Hepatocyte (in vitro differentiated cells): ENCODE measurements at regions not wholly inside any gene's neighbourhood (a gene's known extent, or its start where the extent isn't known, plus 50 kb on each side); places are given as distances from the start of the nearest gene placed in this dataset.
"Not testable (repeated sequence)": the region's sequence is repeated elsewhere in the genome, so short reads cannot be mapped to it uniquely, and the experiment has no call there.

Experiments
- DNase-seq: peaks from one replicate; pipeline ENCODE4 v3.0.0-alpha.2; 2016; ENCODE audit warnings: low spot score
- H2AFZ ChIP-seq: fragments of 200-600 bp; sonication (generic); 2 replicates; pipeline ENCODE4 v1.6.0; 2016; ENCODE audit warnings: antibody characterized with exemption, mild to moderate bottlenecking
- H3K27ac ChIP-seq: fragments of 200-600 bp; sonication (generic); 2 replicates; pipeline ENCODE4 v1.5.1; 2016; ENCODE audit warnings: mild to moderate bottlenecking
- H3K27me3 ChIP-seq: fragments of 200-600 bp; sonication (generic); 2 replicates; pipeline ENCODE4 v1.6.1; 2016
- H3K36me3 ChIP-seq: fragments of 200-600 bp; sonication (generic); replicated peaks from 2 replicates; pipeline ENCODE4 v1.5.1; 2016; ENCODE audit warnings: low read depth; ENCODE audit not compliant: insufficient read depth
- H3K4me1 ChIP-seq: fragments of 200-600 bp; sonication (generic); 2 replicates; pipeline ENCODE4 v1.5.1; 2016; ENCODE audit warnings: mild to moderate bottlenecking, moderate library complexity; ENCODE audit not compliant: insufficient read depth
- H3K4me2 ChIP-seq: fragments of 200-600 bp; sonication (generic); 2 replicates; pipeline ENCODE4 v1.6.0; 2016
- H3K4me3 ChIP-seq: fragments of 200-600 bp; sonication (generic); 2 replicates; pipeline ENCODE4 v1.5.1; 2016; ENCODE audit warnings: mild to moderate bottlenecking
- H3K79me2 ChIP-seq: fragments of 200-600 bp; sonication (generic); 2 replicates; pipeline ENCODE4 v1.6.0; 2017; ENCODE audit warnings: mild to moderate bottlenecking
- H3K9me2 ChIP-seq: fragments of 200-600 bp; sonication (generic); replicated peaks from 2 replicates; pipeline ENCODE4 v1.6.0; 2017; ENCODE audit warnings: mild to moderate bottlenecking; ENCODE audit not compliant: insufficient read depth
- H3K9me3 ChIP-seq: fragments of 200-600 bp; sonication (generic); 2 replicates; pipeline ENCODE4 v1.5.1; 2016; ENCODE audit warnings: low read depth, mild to moderate bottlenecking
- H4K20me1 ChIP-seq: fragments of 200-600 bp; sonication (generic); 2 replicates; pipeline ENCODE4 v1.6.0; 2016; ENCODE audit warnings: mild to moderate bottlenecking; ENCODE audit not compliant: insufficient read depth, poor library complexity, severe bottlenecking
- EZH2 ChIP-seq: fragments of 200-600 bp; sonication (generic); IDR thresholded peaks from 2 replicates; pipeline ENCODE4 v1.6.1; 2016; ENCODE audit warnings: antibody characterized with exemption, mild to moderate bottlenecking, borderline replicate concordance
- EZH2phosphoT487 ChIP-seq: fragments of 200-600 bp; sonication (generic); IDR thresholded peaks from one replicate; pipeline ENCODE4 v1.6.1; 2018; ENCODE audit warnings: antibody characterized with exemption, mild to moderate bottlenecking, low read depth, moderate library complexity; ENCODE audit not compliant: unreplicated experiment, severe bottlenecking
- WGBS: methylation state at CpG from one replicate; pipeline ENCODE4 v1.1.6; 2016; ENCODE audit warnings: low lambda C conversion rate; ENCODE audit errors: missing lambda C conversion rate; 5-methylcytosine and 5-hydroxymethylcytosine counted together
- TF ChIP-seq, protein P1 (sequence below): fragments of 200-600 bp; sonication (generic); IDR thresholded peaks from 2 replicates; pipeline ENCODE4 v1.5.1; 2016; ENCODE audit warnings: antibody characterized with exemption, mild to moderate bottlenecking; ENCODE audit not compliant: poor library complexity

DNA sequence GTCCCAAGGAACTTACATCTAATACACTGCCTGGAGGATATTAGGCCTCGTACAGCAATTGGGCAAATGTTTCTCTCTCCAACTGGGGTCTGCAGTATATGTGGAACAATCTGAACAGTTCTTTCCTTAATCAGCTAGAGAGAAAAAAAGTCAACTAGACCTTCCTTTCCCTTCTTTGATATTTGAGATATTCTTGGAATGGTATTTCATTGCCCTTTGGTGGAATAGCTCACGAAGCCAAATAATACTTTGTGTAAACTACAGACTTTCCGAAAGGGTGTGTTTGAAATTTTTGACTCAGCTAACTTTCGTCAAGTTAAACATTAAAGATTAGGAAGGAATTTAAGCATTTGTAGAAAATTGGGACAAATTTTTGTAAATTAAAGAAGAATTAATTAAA is 425.6 kb downstream of the RWDD3 start:
- TF ChIP-seq EZH2phosphoT487: no peak
- TF ChIP-seq, protein P1, sequence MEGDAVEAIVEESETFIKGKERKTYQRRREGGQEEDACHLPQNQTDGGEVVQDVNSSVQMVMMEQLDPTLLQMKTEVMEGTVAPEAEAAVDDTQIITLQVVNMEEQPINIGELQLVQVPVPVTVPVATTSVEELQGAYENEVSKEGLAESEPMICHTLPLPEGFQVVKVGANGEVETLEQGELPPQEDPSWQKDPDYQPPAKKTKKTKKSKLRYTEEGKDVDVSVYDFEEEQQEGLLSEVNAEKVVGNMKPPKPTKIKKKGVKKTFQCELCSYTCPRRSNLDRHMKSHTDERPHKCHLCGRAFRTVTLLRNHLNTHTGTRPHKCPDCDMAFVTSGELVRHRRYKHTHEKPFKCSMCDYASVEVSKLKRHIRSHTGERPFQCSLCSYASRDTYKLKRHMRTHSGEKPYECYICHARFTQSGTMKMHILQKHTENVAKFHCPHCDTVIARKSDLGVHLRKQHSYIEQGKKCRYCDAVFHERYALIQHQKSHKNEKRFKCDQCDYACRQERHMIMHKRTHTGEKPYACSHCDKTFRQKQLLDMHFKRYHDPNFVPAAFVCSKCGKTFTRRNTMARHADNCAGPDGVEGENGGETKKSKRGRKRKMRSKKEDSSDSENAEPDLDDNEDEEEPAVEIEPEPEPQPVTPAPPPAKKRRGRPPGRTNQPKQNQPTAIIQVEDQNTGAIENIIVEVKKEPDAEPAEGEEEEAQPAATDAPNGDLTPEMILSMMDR: no peak
- TF ChIP-seq EZH2: no peak
- WGBS: 35% methylated on average over 4 of the region's 4 CpGs
- H3K27ac ChIP-seq: no peak overlapping the region

DNA sequence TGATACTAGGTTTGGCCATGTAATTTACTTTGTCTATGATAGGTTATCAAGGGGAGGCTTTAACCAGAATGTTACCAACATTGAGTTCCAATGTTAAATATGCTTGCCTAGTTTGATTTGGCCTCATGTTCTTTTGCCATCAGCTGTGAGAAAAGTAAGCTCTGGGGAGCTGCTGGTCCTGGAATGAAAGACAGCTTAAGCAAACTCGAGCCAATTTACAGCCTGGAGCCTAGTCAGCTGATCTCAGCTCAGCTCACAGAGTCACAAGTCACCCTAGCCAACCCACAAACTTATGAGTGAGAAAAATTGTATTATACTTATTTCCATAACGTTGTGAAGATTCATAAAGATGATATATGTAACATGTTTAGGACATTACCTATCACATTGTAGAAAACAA is 426.7 kb downstream of the RWDD3 start:
- Histone ChIP-seq H4K20me1 (no peaks in the 10 kb centered on the region), H2AFZ (no peak overlapping the region), H3K4me1 (peaks cover 8% of the 10 kb centered on the region), H3K27ac (peak overlapping the region; percentile 3), H3K9me3 (no peaks in the 10 kb centered on the region), H3K79me2 (no peaks in the 10 kb centered on the region), H3K27me3 (no peaks in the 10 kb centered on the region), H3K9me2 (no peaks in the 10 kb centered on the region), H3K4me2 (no peak overlapping the region), H3K36me3 (no peaks in the 10 kb centered on the region), H3K4me3 (no peak overlapping the region)
- peak; percentile 8 for DNase-seq
- WGBS: 52% methylated on average over 2 of the region's 2 CpGs
- TF ChIP-seq EZH2phosphoT487 (no peak), EZH2 (no peak)
- TF ChIP-seq, protein P1: no peak

More for the DNA sequence above, 425.6 kb downstream of the RWDD3 start:
- no peaks in the 10 kb centered on the region for H3K79me2 ChIP-seq
- no peaks in the 10 kb centered on the region for H4K20me1 ChIP-seq
- H3K27me3 ChIP-seq: no peaks in the 10 kb centered on the region
- no peaks in the 10 kb centered on the region for H3K9me2 ChIP-seq
- H3K4me3 ChIP-seq: no peak overlapping the region
- peak overlapping the region; percentile 10 for H3K4me2 ChIP-seq
- no peaks in the 10 kb centered on the region for H3K36me3 ChIP-seq
- peaks cover 8% of the 10 kb centered on the region for H3K4me1 ChIP-seq
- no peaks in the 10 kb centered on the region for H3K9me3 ChIP-seq
- no peak overlapping the region for H2AFZ ChIP-seq
- DNase-seq: no peak

DNA sequence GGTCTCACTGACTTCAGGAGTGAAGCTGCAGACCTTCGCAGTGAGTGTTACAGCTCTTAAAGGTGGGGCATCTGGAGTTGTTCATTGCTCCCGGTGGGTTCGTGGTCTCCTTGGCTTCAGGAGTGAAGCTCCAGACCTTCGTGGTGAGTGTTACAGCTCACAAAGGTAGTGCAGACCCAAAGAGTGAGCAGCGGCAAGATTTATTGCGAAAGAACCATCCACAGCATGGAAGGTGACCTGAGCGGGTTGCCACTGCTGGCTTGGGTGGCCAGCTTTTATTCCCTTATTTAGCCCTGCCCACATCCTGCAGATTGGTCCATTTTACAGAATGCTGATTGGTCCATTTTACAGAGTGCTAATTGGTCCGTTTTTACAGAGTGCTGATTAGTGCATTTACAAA is 429.5 kb downstream of the RWDD3 start:
- not testable (repeated sequence) for H3K9me2 ChIP-seq, DNase-seq, H3K9me3 ChIP-seq, H4K20me1 ChIP-seq, H3K27me3 ChIP-seq, H2AFZ ChIP-seq, H3K79me2 ChIP-seq, H3K27ac ChIP-seq, H3K4me3 ChIP-seq, H3K4me2 ChIP-seq, H3K36me3 ChIP-seq, H3K4me1 ChIP-seq
- WGBS: 94% methylated on average over 8 of the region's 8 CpGs

DNA sequence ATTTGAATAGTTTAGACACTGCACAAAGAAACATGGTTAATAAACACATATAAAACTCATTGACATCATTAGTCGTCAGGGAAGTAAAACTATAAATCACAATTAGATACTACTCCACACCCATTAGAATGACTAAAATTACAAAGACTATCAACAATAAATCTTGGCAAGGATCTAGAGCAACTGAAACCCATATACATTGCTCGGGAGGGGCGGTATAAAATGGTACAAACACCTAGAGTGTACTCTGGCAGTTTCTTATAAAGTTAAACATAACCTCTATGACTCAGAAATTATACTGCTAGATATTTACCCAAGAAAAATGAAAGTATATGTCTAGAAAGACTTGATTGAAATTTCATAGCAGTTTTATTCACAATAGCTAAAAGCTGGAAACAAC is 434.2 kb downstream of the RWDD3 start:
- TF ChIP-seq EZH2: no peak
- no peak for TF ChIP-seq EZH2phosphoT487
- TF ChIP-seq, protein P1: no peak
- Histone ChIP-seq H3K36me3 (no peaks in the 10 kb centered on the region), H3K4me2 (no peak overlapping the region), H3K79me2 (no peaks in the 10 kb centered on the region), H2AFZ (no peak overlapping the region), H3K4me3 (no peak overlapping the region), H3K4me1 (no peaks in the 10 kb centered on the region), H3K27ac (no peak overlapping the region), H3K9me2 (no peaks in the 10 kb centered on the region), H3K9me3 (no peaks in the 10 kb centered on the region), H4K20me1 (no peaks in the 10 kb centered on the region), H3K27me3 (no peaks in the 10 kb centered on the region)
- no peak for DNase-seq
- WGBS: 89% methylated on average over 3 of the region's 3 CpGs

DNA sequence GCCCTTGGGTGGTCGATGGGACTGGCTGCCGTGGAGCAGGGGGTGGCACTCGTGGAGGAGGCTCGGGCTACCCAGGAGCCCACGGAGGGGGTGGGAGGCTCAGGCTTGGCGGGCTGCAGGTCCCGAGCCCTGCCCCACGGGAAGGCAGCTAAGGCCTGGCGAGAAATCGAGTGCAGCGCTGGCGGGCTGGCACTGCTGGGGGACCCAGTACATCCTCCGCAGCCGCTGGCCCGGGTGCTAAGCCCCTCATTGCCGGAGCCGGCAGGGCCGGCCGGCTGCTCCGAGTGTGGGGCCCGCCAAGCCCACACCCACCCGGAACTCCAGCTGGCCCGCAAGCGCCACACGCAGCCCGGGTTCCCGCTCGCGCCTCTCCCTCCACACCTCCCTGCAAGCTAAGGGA is 435.6 kb downstream of the RWDD3 start:
- not testable (repeated sequence) for H4K20me1 ChIP-seq, H3K36me3 ChIP-seq, H3K9me2 ChIP-seq, H3K4me3 ChIP-seq, H3K27ac ChIP-seq, H3K4me2 ChIP-seq, H3K79me2 ChIP-seq, H3K27me3 ChIP-seq, H2AFZ ChIP-seq, H3K9me3 ChIP-seq, DNase-seq, H3K4me1 ChIP-seq
- WGBS: 98% methylated on average over 17 of the region's 29 CpGs
